Heart right ventricle (tissue), 16 donors: ENCODE measurements at regions not wholly inside any gene's neighbourhood (a gene's known extent, or its start where the extent isn't known, plus 50 kb on each side); places are given as distances from the start of the nearest gene placed in this dataset.

Experiments
- ATAC-seq, 8 donors: fragments of 200-7000 bp; cut with Tn5 transposase; one replicate each; pipeline ENCODE4 v1.9.1; 2020; ENCODE audit warnings: mild to moderate bottlenecking in 8 of 8, moderate library complexity in 8 of 8, moderate number of reproducible peaks in 1 of 8
- DNase-seq, 2 donors: peaks; one replicate each; pipeline ENCODE4 v3.0.0-alpha.2; 2020
- H3K27ac ChIP-seq, 10 donors: fragments of 200-600 bp; sonication (generic) in 2 of 10; one replicate each; pipeline versions ENCODE4 v1.5.0 to v1.8.0; 2020 to 2022; ENCODE audit warnings: mild to moderate bottlenecking in 3 of 10
- H3K27me3 ChIP-seq, 7 donors: fragments of 200-600 bp; one replicate each; pipeline ENCODE4 v1.8.0; 2021 to 2022; ENCODE audit warnings: mild to moderate bottlenecking in 2 of 7
- H3K36me3 ChIP-seq, 9 donors: fragments of 200-600 bp; sonication (generic) in 1 of 9; one replicate each; pipeline versions ENCODE4 v1.5.0 to v1.8.0; 2020 to 2022; ENCODE audit warnings: mild to moderate bottlenecking in 2 of 9
- H3K4me1 ChIP-seq, 9 donors: fragments of 200-600 bp; sonication (generic) in 1 of 9; one replicate each; pipeline versions ENCODE4 v1.5.0 to v1.8.0; 2020 to 2022; ENCODE audit warnings: mild to moderate bottlenecking in 4 of 9
- H3K4me3 ChIP-seq, 10 donors: fragments of 200-600 bp; sonication (generic) in 2 of 10; one replicate each; pipeline versions ENCODE4 v1.5.0 to v1.8.0; 2020 to 2022; ENCODE audit warnings: mild to moderate bottlenecking in 7 of 10, moderate library complexity in 2 of 10
- H3K9me3 ChIP-seq, 11 donors: fragments of 200-600 bp in 10 of 11; sonication (generic) in 2 of 11; one replicate each; pipeline versions ENCODE4 v1.5.0 to v1.8.0; 2013 to 2022; ENCODE audit warnings: mild to moderate bottlenecking in 2 of 11, control low read depth in 1 of 11, moderate library complexity in 1 of 11
- WGBS, 2 donors: extraction: QIAGEN DNeasy Blood & Tissue Kit; methylation state at CpG; one replicate each; pipeline ENCODE4 v1.1.7; 2013; ENCODE audit warnings: inconsistent platforms in 1 of 2; 5-methylcytosine and 5-hydroxymethylcytosine counted together
- intact Hi-C, 10 donors: fragments of 100-400 bp; cut with DNase I; formaldehyde crosslinking; loops; one replicate each; pipeline versions ENCODE4 v1.11.1 to v1.14.2; 2022
- TF ChIP-seq, protein P1 (sequence below), 9 donors: fragments of 200-600 bp; sonication (generic) in 2 of 9; IDR thresholded peaks; one replicate each; pipeline versions ENCODE4 v1.5.0 to v1.8.0; 2021 to 2022; ENCODE audit warnings: antibody characterized with exemption in 9 of 9, mild to moderate bottlenecking in 5 of 9, moderate library complexity in 1 of 9
- donor health status: Arrhythmogenic right ventricular cardiomyopathy.
- donor health status: ischemic (EF 13 %, LVEDD 7.1; RV severe dilation, severe dysfunction).
- donor health status: healthy with polysubstance abuse.
- donor health status: DM: no; HTN: yes; CAD: no.
- donor health status: DM: no; HTN: no; CAD: no.
- donor health status: ischemic (EF 25% LVEDD 6.9; RV normal size, moderate dysfunction).
- donor health status: ischemic (EF 25% LVEDD 5.7; RV mildly dilated, moderate dysfunction).
- donor health status: healthy.
- donor health status: DM: yes; HTN: yes; CAD: no.
- donor health status: Ischemic cardiomyopathy.
- donor health status: ischemic (EF 35%, LVEDD 5.7; RV mildly dilated, moderate dysfunction).
- donor health status: nonischemic (EF 11% LVEDD 7.7; RV severe dilation, severe dysfunction).
- donor health status: DM: yes; HTN: yes; CAD: no.
- donor health status: PGD.
- donor health status: ischemic (EF 29% LVEDD 5.4; RV normal size, mild dysfunction).
- donor health status: nonischemic (EF 23%, LVEDD 6.1; RV moderate dilation, normal function).

DNA sequence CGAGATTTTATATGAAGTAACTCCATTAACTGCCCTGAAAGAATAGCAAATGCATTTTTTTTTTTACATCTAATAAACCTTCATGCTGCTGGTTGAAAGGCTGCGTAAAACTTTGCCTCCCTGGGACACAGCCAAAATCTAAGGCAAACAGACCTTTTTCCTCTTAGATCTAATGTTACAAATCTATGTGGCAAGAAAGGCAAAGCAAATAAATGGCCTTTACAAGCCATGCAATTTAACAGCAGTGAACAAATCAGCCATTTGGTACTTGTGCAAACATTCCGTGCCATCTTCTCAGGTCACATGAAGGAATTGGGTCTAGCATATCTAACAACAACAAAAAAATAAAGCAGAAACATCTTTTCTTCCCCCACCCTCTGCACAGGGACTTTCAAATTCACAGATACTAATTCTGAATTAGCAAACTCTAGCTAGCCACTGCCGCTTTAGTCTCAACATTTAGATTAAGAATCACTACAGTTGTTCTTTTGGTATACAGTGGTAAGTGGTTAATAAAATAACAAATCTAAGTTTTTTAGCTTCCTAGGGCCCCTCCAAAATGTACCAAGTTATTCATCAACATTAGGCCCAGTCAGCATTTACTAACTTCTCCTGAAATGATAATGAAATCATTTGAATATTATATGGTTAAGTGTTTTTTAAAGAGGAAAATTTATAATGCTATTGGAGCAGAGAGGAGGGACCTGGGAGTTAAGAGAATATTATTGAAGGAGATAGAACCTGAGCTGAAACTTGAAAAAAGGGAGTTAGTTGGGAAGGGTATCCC lies 593.8 kb downstream of the SMARCA1 start:
- no peak overlapping the region for H3K4me3 ChIP-seq
- no peaks in the 10 kb centered on the region for H3K4me1 ChIP-seq
- H3K27me3 ChIP-seq, result no peaks in the 10 kb centered on the region
- 84 to 91% methylated on average over 4 of the region's 4 CpGs for WGBS, 2 donors
- H3K9me3 ChIP-seq, result no peaks in the 10 kb centered on the region
- TF ChIP-seq, protein P1, sequence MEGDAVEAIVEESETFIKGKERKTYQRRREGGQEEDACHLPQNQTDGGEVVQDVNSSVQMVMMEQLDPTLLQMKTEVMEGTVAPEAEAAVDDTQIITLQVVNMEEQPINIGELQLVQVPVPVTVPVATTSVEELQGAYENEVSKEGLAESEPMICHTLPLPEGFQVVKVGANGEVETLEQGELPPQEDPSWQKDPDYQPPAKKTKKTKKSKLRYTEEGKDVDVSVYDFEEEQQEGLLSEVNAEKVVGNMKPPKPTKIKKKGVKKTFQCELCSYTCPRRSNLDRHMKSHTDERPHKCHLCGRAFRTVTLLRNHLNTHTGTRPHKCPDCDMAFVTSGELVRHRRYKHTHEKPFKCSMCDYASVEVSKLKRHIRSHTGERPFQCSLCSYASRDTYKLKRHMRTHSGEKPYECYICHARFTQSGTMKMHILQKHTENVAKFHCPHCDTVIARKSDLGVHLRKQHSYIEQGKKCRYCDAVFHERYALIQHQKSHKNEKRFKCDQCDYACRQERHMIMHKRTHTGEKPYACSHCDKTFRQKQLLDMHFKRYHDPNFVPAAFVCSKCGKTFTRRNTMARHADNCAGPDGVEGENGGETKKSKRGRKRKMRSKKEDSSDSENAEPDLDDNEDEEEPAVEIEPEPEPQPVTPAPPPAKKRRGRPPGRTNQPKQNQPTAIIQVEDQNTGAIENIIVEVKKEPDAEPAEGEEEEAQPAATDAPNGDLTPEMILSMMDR (IDR thresholded peaks at IDR 0.05), result no peak
- no peak overlapping the region for H3K27ac ChIP-seq
- intact Hi-C loops, result no loop called here
- ATAC-seq (no peak), DNase-seq (no peak)
- no peaks in the 10 kb centered on the region for H3K36me3 ChIP-seq

DNA sequence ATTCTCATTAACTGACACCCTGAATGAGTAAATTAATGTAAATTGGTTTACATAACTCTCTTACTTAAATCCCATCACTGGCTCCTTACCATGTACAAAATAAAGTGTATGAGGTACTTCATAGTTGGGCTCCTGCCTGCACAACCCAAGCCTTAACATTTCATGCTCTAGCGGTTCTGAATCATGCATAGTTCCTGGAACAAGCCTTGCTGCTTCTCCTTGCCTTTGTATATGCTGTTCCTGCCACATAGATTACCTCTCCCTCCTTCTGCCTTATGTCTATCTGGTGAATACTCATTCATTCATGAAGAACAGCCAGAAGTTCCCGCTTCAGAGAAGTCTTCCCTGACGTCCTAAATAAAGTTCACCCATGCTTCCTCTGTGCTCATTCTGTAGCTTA lies 594.7 kb downstream of the SMARCA1 start:
- Histone ChIP-seq H3K4me3 (no peak overlapping the region), H3K9me3 (no peaks in the 10 kb centered on the region), H3K4me1 (no peaks in the 10 kb centered on the region), H3K36me3 (no peaks in the 10 kb centered on the region), H3K27me3 (no peaks in the 10 kb centered on the region), H3K27ac (no peak overlapping the region)
- no peak for DNase-seq
- TF ChIP-seq, protein P1 (IDR thresholded peaks at IDR 0.05), result no peak
- intact Hi-C loops, result no loop called here
- no peak for ATAC-seq
- 44 to 78% methylated on average over 2 to 3 of the region's 3 CpGs for WGBS, 2 donors

DNA sequence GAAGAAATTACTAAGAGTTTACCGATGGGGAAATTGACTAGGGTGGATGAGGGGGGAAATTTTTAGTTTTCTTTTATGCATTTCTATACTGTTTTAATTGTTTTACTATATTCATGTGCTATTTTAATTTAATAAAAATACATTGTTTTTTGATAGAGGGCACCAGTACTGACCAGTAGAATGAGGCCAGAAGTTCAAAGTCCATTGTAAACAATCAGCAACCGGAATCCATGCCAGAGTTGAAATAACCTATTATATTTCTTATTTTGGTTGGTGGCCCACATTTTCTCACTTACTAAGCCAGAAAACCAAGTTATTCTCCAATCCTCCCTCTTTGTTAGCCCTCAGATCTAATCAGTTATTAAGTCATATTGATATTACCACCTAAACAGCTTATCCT lies 595.9 kb downstream of the SMARCA1 start:
- no peak overlapping the region for H3K27ac ChIP-seq
- TF ChIP-seq, protein P1 (IDR thresholded peaks at IDR 0.05), result no peak
- no peak for DNase-seq

DNA sequence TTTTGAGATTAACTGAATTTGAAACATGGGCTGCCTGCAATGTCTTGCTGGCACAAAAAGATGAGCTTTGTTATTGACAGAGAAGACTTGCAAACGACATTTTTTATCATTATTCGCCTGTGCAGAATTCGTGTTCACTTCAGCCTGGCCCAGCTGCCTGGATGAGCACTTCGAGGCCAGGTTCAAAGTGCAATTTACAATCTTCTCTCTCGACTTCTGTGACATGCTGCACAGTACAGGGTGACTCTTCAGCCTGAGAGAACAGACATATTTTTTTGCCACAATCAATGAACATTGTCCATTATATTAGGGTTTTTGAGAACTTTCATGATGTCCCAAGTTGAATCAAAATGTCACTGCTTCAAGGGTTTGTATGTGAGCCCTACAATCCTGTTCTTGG lies 616.5 kb downstream of the SMARCA1 start:
- DNase-seq (no peak), ATAC-seq (no peak)
- no peaks in the 10 kb centered on the region for H3K9me3 ChIP-seq
- H3K27ac ChIP-seq, result no peak overlapping the region
- 77 to 85% methylated on average over 5 of the region's 5 CpGs for WGBS, 2 donors
- intact Hi-C loops, result no loop called here
- no peaks in the 10 kb centered on the region for H3K36me3 ChIP-seq
- TF ChIP-seq, protein P1 (IDR thresholded peaks at IDR 0.05), result no peak
- no peaks in the 10 kb centered on the region for H3K4me1 ChIP-seq
- no peaks in the 10 kb centered on the region for H3K27me3 ChIP-seq
- H3K4me3 ChIP-seq, result no peak overlapping the region

More for the DNA sequence above, 595.9 kb downstream of the SMARCA1 start:
- no peaks in the 10 kb centered on the region for H3K36me3 ChIP-seq
- no peak for ATAC-seq
- no peak overlapping the region for H3K4me3 ChIP-seq
- intact Hi-C loops, result no loop called here
- no peaks in the 10 kb centered on the region for H3K4me1 ChIP-seq
- 94 to 100% methylated on average over 2 of the region's 2 CpGs for WGBS, 2 donors
- no peaks in the 10 kb centered on the region for H3K9me3 ChIP-seq
- peaks cover 0 to 4% (median 0%) of the 10 kb centered on the region in 7 donors for H3K27me3 ChIP-seq
